NOMO-1 (cell line): ENCODE measurements at regions not wholly inside any gene's neighbourhood (a gene's known extent, or its start where the extent isn't known, plus 50 kb on each side); places are given as distances from the start of the nearest gene placed in this dataset.
"Not testable (repeated sequence)": the region's sequence is repeated elsewhere in the genome, so short reads cannot be mapped to it uniquely, and the experiment has no call there.

Source experiments
- DNase-seq, 2 experiments: peaks; one replicate each; lab custom pipeline; 2025; ENCODE audit not compliant: unreplicated experiment in 2 of 2; lab: John Stamatoyannopoulos, UW

GRCh38 chr1:215399787-215400186 is 167.3 kb upstream of the KCTD3 start:
- no peak for DNase-seq

- DNase-seq: no peak
Observed at GRCh38 chr1:215400741-215401140, 166.4 kb upstream of the KCTD3 start.

DNA sequence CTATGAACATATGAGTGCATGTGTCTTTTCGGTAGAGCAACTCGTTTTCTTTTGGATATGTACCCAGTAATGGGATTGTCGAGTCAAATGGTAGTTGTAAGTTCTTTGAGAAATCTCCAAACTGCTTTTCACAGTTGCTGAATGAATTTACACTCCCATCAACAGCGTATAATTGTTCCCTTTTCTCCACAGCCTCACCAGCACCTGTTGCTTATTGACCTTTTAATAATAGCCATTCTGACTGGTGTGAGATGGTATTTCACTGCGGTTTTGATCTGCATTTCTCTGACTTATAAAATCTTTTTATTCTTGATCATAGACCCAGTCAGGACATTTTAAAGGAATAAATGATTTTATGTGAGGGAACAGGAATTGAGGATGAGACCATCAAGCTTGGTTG is 165.0 kb upstream of the KCTD3 start:
- no peak for DNase-seq

DNA sequence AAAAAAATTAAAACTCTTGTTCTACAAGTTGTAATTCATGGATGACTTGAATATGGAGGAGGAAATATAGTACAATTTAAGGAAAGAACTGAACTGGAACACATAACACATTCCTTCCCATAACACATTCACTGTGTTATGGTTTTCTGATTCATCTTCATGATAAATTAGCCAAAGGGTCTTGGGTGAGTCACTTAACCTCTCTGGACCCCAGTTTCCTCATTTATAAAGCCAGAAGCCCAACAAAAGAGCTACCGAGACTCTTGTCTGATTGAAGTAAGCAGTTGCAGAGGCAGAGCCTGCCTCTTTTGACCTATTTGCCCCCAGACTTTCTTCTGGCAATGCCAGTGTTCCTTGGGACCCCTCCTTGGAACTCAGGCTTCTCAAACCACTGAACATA is 161.9 kb upstream of the KCTD3 start:
- DNase-seq: no peak

GRCh38 chr1:215406927-215407326 is 160.2 kb upstream of the KCTD3 start:
- DNase-seq: no peak

DNA sequence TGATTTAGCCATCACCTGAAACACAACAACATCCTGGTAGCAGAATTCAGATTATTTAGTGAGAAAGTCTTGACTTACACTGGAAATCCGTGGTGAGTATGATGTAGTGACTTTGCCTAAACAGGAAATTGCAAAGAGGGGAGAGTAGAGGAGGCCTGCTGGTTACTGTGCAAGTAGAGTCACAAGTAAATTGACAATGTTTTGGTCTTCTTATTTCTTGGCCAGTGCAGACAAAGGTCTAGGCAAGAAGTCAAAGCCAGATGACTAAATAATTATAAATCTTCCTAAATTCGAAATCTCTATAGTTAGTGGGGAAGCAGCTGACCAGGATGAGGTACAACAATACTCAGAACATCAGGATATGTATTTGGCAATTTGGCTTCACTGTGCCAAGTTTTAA is 159.5 kb upstream of the KCTD3 start:
- DNase-seq: no peak

DNA sequence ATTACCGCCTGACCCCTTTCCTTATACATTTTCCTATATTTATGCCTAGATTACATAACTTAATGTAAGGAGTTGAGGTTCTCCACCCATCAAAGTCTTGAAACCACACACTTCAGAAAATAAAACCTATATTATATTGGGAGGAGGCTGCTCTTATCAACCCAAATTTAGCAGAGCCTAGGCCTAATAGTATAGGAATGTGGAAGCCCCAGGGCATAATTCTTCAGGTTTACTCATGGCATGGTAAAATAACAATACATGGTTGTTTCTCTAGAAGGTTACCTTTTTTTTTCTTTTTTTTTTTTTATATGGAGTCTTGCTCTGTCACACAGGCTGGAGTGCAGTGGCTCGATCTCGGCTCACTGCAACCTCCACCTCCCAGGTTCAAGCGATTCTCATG is 157.6 kb upstream of the KCTD3 start:
- DNase-seq: not testable (repeated sequence)

- not testable (repeated sequence) for DNase-seq
Observed at GRCh38 chr1:215415521-215415920, 151.6 kb upstream of the KCTD3 start.

DNA sequence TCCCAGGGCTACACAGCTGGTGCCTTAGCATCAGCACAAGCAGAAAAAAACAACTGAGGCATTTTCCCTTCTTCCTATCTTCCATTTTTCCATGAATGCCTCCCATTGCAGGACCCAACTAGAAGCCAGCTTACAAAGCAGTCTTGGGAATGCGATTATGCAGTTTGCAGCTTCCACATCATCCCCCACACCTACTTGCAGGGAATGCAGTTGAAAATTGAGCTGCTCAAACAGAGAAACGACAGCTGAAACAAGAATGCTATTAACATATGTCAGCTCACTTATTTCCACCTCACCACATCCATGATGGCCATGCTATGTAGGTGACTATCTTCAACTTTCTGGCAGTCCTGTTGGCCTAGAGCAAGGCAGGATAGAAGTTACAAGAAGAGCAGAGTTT is 150.6 kb upstream of the KCTD3 start:
- no peak for DNase-seq

- DNase-seq: no peak
Observed at GRCh38 chr1:215417122-215417521, 150.0 kb upstream of the KCTD3 start.

DNA sequence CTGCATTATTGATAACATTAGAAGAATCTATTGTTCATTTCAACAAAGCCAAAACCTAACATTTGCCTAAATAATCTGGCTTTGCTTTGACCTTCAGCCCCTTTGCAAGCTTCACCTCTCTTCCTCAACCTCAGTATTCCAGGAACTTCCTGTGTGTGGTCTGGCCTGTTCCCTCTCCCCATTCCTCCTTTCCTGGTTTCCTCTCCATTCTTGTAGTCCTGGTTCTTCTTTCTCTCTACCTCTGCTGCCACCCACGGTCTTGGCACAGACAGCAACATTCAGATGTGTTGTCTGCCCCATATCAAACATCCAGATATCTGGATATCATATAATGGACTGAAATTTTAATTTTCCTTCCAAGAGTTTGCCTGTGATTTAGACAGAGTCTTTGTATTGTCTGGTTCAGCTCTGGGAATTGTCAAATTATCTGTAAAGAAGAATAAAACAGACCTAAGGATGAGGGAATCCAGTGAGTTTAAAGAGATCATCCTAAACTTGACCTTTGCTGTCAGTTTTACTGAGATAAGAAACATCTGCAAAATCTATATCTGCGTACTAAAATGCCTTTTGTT is 148.1 kb upstream of the KCTD3 start:
- no peak for DNase-seq

- no peak for DNase-seq
Observed at GRCh38 chr1:215421744-215422143, 145.4 kb upstream of the KCTD3 start.

DNA sequence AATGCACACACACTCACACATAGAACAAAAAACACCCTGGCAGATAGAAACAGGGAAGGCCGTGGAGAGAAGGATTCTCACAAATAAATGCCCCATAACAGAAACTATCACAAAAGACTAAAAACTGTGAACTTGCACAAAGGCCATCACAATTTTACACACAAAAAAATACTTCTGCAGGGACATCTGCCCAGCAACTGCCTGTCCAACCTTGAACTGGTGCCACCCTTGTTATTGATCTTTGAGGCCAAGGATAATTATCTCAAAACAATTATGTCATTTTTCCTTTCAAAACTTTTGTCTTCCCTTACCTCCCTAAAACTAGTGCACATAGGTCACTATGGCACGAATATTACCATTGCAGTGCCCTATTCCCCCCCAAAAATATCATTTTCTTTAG is 143.8 kb upstream of the KCTD3 start:
- DNase-seq: no peak

- DNase-seq: no peak
Observed at GRCh38 chr1:215425138-215425537, 142.0 kb upstream of the KCTD3 start.

DNA sequence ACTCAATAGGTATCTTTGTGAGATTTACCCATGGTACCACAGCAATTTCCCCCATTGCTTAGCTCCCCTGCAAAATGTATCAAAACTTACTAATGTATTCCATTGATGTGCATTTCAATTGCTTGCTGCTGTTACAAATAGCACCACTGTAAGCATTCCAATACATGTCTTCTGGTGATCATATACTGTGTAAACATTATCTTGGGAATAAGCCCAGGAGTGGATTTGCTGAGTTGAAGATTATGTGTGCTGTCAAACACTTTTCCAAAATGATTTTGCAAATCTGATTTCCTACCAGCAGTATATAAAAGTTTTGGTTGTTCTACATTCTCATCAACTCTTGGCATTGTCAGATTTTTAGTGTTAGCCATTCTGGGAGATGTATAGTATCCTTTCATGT is 141.0 kb upstream of the KCTD3 start:
- no peak for DNase-seq

DNA sequence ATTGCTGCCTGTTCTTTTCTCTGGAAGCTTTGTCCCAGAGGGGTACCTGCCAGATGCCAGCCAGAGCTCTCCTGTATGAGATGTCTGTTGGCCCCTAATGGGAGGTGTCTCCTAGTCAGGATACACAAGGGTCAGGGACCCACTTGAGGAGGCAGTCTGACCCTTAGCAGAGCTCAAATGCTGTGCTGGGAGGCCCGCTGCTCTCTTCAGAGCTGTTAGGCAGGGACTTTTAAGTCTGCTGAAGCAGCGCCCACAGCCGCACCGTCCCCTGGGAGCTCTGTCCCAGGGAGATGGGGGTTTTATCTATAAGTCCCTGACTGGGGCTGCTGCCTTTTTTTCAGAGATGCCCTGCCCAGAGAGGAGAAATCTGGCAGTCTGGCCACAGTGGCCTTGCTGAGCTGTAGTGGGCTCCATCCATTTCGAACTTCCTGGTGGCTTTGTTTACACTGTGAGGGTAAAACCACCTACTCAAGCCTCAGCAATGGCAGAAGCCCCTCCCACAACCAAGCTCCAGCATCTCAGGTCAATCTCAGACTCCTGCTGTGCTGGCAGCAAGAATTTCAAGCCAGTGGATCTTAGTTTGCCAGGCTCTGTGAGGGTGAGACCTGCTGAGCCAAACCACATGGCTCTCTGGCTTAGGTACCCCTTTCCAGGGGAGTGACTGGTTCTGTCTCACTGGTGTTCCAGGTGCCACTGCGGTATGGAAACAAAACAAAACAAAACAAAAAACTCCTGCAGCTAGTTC is 134.4 kb upstream of the KCTD3 start:
- not testable (repeated sequence) for DNase-seq

DNA sequence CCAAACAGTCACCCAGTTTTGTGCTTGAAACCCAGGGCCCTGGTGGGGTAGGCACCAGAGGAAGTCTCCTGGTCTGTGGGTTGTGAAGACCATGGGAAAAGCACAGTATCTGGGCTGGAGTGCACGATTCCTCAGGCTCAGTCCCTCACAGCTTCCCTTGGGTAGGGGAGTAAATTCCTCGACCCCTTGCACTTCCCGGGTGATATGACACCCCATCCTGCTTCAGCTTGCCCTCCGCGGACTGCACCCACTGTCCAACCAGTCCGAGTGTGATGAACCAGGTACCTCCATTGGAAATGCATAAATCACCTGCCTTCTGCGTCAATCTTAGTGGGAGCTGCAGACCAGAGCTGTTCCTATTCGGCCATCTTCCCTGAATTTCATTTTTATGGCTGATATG is 133.9 kb upstream of the KCTD3 start:
- no peak for DNase-seq

GRCh38 chr1:215439549-215439948 is 127.6 kb upstream of the KCTD3 start:
- no peak for DNase-seq

DNA sequence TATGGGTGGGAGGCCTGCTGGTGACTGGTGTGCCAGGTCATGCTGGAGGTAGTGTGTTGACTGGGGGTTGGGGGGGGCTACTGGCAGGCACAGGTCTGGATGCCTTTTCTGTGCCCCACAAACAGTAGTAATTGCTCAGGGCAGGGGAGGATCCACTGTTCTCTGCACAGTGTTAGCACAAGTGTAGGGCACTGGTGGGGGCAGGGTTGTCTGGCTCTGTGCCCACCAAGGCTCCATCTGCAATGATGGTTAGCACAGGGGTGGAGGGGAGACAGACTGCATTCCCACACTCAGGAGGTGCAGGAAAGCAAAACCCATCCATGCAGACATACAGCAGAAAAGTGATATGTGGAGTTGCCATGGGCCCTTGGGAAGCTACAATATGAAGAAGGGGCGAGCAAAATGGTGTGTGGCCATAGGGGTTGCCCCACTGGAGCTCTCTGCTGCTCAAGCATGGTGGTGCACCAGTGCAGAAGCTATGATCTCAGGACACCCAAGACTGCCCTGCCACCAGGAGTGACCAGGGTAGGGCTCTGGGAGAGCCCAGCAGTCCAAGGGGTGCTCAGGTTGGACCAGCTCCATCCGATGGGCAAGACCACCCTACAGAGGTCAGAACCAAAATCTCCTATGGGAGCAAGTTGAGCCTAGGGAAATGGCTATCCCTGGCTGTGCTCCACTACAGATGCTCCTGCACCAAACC is 122.2 kb upstream of the KCTD3 start:
- DNase-seq: no peak

DNA sequence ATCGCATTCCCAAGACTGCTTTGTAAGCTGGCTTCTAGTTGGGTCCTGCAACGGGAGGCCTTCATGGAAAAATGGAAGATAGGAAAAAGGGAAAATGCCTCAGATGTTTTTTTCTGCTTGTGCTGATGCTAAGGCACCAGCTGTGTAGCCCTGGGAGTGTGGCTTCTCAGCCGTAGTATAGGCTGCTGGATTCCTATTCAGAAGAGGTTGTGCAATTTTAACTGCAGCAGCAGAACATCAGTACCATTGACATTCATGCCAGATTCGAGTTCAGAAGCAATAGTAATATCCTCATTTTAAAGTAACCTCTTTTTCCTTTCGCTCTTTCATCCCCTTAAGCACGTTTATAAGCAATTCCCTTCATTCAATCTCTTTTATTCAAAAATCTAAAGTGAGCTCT is 119.1 kb upstream of the KCTD3 start:
- DNase-seq: not testable (repeated sequence)

DNA sequence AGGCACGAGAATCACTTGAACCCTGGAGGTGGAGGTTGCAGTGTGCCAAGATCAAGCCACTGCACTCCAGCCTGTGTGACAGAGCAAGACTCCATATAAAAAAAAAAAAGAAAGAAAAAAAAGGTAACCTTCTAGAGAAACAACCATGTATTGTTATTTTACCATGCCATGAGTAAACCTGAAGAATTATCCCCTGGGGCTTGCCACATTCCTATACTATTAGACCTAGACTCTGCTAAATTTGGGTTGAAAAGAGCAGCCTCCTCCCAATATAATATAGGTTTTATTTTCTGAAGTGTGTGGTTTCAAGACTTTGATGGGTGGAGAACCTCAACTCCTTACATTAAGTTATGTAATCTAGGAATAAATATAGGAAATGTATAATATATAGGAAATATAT is 118.0 kb upstream of the KCTD3 start:
- not testable (repeated sequence) for DNase-seq

GRCh38 chr1:215453440-215453839 is 113.7 kb upstream of the KCTD3 start:
- DNase-seq: no peak
